Hepatocyte (in vitro differentiated cells): ENCODE measurements at regions not wholly inside any gene's neighbourhood (a gene's known extent, or its start where the extent isn't known, plus 50 kb on each side); places are given as distances from the start of the nearest gene placed in this dataset.

Source experiments
- DNase-seq: peaks from one replicate; pipeline ENCODE4 v3.0.0-alpha.2; 2016; ENCODE audit warnings: low spot score
- H2AFZ ChIP-seq: fragments of 200-600 bp; sonication (generic); 2 replicates; pipeline ENCODE4 v1.6.0; 2016; ENCODE audit warnings: antibody characterized with exemption, mild to moderate bottlenecking
- H3K27ac ChIP-seq: fragments of 200-600 bp; sonication (generic); 2 replicates; pipeline ENCODE4 v1.5.1; 2016; ENCODE audit warnings: mild to moderate bottlenecking
- H3K27me3 ChIP-seq: fragments of 200-600 bp; sonication (generic); 2 replicates; pipeline ENCODE4 v1.6.1; 2016
- H3K36me3 ChIP-seq: fragments of 200-600 bp; sonication (generic); replicated peaks from 2 replicates; pipeline ENCODE4 v1.5.1; 2016; ENCODE audit warnings: low read depth; ENCODE audit not compliant: insufficient read depth
- H3K4me1 ChIP-seq: fragments of 200-600 bp; sonication (generic); 2 replicates; pipeline ENCODE4 v1.5.1; 2016; ENCODE audit warnings: mild to moderate bottlenecking, moderate library complexity; ENCODE audit not compliant: insufficient read depth
- H3K4me2 ChIP-seq: fragments of 200-600 bp; sonication (generic); 2 replicates; pipeline ENCODE4 v1.6.0; 2016
- H3K4me3 ChIP-seq: fragments of 200-600 bp; sonication (generic); 2 replicates; pipeline ENCODE4 v1.5.1; 2016; ENCODE audit warnings: mild to moderate bottlenecking
- H3K79me2 ChIP-seq: fragments of 200-600 bp; sonication (generic); 2 replicates; pipeline ENCODE4 v1.6.0; 2017; ENCODE audit warnings: mild to moderate bottlenecking
- H3K9me2 ChIP-seq: fragments of 200-600 bp; sonication (generic); replicated peaks from 2 replicates; pipeline ENCODE4 v1.6.0; 2017; ENCODE audit warnings: mild to moderate bottlenecking; ENCODE audit not compliant: insufficient read depth
- H3K9me3 ChIP-seq: fragments of 200-600 bp; sonication (generic); 2 replicates; pipeline ENCODE4 v1.5.1; 2016; ENCODE audit warnings: low read depth, mild to moderate bottlenecking
- H4K20me1 ChIP-seq: fragments of 200-600 bp; sonication (generic); 2 replicates; pipeline ENCODE4 v1.6.0; 2016; ENCODE audit warnings: mild to moderate bottlenecking; ENCODE audit not compliant: insufficient read depth, poor library complexity, severe bottlenecking
- EZH2 ChIP-seq: fragments of 200-600 bp; sonication (generic); IDR thresholded peaks from 2 replicates; pipeline ENCODE4 v1.6.1; 2016; ENCODE audit warnings: antibody characterized with exemption, mild to moderate bottlenecking, borderline replicate concordance
- EZH2phosphoT487 ChIP-seq: fragments of 200-600 bp; sonication (generic); IDR thresholded peaks from one replicate; pipeline ENCODE4 v1.6.1; 2018; ENCODE audit warnings: antibody characterized with exemption, mild to moderate bottlenecking, low read depth, moderate library complexity; ENCODE audit not compliant: unreplicated experiment, severe bottlenecking
- WGBS: methylation state at CpG from one replicate; pipeline ENCODE4 v1.1.6; 2016; ENCODE audit warnings: low lambda C conversion rate; ENCODE audit errors: missing lambda C conversion rate; 5-methylcytosine and 5-hydroxymethylcytosine counted together
- TF ChIP-seq, protein P1 (sequence below): fragments of 200-600 bp; sonication (generic); IDR thresholded peaks from 2 replicates; pipeline ENCODE4 v1.5.1; 2016; ENCODE audit warnings: antibody characterized with exemption, mild to moderate bottlenecking; ENCODE audit not compliant: poor library complexity

DNA sequence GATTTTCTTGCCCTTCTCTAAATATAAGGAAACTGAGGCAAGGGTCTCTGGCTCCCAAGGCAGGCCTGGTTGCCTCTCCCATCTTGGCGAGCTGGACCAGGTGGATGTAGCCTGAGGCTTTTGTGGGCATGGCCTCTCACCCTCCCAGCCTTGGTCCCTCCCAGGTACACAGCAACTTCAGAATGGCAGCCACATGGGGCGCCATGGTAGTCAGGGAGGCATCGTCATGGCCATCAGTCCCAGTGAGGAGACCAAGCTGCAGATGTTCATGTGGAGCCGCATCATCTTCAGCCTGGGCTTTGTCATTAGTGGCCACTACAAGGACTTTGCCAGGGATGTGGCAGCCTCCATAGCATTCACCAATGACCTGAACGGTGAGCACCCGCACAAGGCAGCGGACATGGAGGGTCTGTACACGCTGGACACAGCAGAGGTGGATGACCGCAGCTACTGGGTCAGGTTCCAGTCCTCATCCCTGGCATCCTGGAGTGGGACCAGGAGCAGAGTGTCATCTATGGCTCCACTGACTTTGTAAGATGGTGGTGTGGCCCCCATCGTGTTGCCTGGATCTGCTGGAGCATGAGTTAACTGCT is 165.8 kb upstream of the ZNF267 start:
- TF ChIP-seq EZH2phosphoT487 (no peak), EZH2 (no peak)
- TF ChIP-seq, protein P1, sequence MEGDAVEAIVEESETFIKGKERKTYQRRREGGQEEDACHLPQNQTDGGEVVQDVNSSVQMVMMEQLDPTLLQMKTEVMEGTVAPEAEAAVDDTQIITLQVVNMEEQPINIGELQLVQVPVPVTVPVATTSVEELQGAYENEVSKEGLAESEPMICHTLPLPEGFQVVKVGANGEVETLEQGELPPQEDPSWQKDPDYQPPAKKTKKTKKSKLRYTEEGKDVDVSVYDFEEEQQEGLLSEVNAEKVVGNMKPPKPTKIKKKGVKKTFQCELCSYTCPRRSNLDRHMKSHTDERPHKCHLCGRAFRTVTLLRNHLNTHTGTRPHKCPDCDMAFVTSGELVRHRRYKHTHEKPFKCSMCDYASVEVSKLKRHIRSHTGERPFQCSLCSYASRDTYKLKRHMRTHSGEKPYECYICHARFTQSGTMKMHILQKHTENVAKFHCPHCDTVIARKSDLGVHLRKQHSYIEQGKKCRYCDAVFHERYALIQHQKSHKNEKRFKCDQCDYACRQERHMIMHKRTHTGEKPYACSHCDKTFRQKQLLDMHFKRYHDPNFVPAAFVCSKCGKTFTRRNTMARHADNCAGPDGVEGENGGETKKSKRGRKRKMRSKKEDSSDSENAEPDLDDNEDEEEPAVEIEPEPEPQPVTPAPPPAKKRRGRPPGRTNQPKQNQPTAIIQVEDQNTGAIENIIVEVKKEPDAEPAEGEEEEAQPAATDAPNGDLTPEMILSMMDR: no peak
- no peak overlapping the region for H3K27ac ChIP-seq
- H3K9me2 ChIP-seq: no peaks in the 10 kb centered on the region
- no peak for DNase-seq
- no peaks in the 10 kb centered on the region for H3K9me3 ChIP-seq
- no peak overlapping the region for H3K4me2 ChIP-seq
- peaks cover under 1% of the 10 kb centered on the region for H3K79me2 ChIP-seq
- H3K4me3 ChIP-seq: no peak overlapping the region
- H4K20me1 ChIP-seq: no peaks in the 10 kb centered on the region
- H2AFZ ChIP-seq: no peak overlapping the region
- 95% methylated on average over 10 of the region's 10 CpGs for WGBS
- H3K36me3 ChIP-seq: no peaks in the 10 kb centered on the region
- no peaks in the 10 kb centered on the region for H3K27me3 ChIP-seq
- H3K4me1 ChIP-seq: no peaks in the 10 kb centered on the region

DNA sequence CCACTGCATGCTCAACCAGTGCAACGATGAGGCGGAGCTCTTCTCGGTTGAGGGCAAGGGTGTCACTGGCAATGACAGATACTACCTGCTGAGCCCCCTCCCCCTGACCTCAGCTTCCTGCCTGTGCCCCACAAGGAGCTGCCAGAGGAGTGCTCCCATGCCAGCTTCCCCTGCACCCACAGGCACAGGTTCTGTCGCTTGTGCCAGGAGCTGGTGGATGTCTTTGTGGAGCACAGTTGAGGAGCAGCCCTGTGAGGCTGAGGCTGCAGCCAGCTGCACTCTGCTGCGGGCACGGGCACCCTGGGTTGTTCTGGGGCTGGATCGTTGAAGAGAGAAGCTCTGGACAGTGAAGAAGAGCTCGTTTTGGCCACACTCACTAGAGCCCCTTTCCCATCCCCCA is 165.3 kb upstream of the ZNF267 start:
- H3K4me1 ChIP-seq: no peaks in the 10 kb centered on the region
- H3K4me3 ChIP-seq: no peak overlapping the region
- H3K27me3 ChIP-seq: no peaks in the 10 kb centered on the region
- DNase-seq: no peak
- no peaks in the 10 kb centered on the region for H3K79me2 ChIP-seq
- H3K27ac ChIP-seq: no peak overlapping the region
- no peaks in the 10 kb centered on the region for H3K9me3 ChIP-seq
- no peaks in the 10 kb centered on the region for H3K9me2 ChIP-seq
- H3K4me2 ChIP-seq: no peak overlapping the region
- H4K20me1 ChIP-seq: no peaks in the 10 kb centered on the region
- no peaks in the 10 kb centered on the region for H3K36me3 ChIP-seq
- H2AFZ ChIP-seq: no peak overlapping the region
- 94% methylated on average over 8 of the region's 8 CpGs for WGBS
- TF ChIP-seq EZH2 (no peak), EZH2phosphoT487 (no peak)
- TF ChIP-seq, protein P1: no peak

DNA sequence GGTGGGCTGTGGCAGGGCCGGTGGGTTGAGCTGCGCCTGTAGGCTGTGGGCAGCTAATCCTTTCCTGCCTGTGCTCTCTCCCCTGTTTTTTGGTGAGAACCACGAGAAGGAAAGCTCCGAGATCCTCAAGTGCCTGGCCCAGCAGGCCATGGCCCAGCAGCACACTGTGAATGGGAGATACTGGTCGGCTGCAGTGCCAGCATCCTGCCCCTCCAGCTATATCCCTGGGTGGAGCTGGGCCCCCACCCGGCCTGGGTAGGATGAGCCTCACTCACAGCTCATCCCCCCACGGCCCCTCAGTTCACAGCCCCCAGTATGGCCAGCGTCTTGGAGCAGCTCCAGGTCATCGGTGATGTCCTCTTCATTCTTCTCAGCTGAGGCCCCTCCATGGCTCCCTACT is 164.4 kb upstream of the ZNF267 start:
- Histone ChIP-seq H3K9me3 (no peaks in the 10 kb centered on the region), H3K79me2 (peaks cover 5% of the 10 kb centered on the region), H3K4me1 (peaks cover 2% of the 10 kb centered on the region), H3K36me3 (no peaks in the 10 kb centered on the region), H3K4me3 (no peak overlapping the region), H3K4me2 (no peak overlapping the region), H4K20me1 (no peaks in the 10 kb centered on the region), H3K27ac (no peak overlapping the region), H3K9me2 (no peaks in the 10 kb centered on the region), H2AFZ (no peak overlapping the region), H3K27me3 (no peaks in the 10 kb centered on the region)
- 94% methylated on average over 9 of the region's 9 CpGs for WGBS
- TF ChIP-seq, protein P1: no peak
- TF ChIP-seq EZH2phosphoT487 (no peak), EZH2 (no peak)
- DNase-seq: no peak

DNA sequence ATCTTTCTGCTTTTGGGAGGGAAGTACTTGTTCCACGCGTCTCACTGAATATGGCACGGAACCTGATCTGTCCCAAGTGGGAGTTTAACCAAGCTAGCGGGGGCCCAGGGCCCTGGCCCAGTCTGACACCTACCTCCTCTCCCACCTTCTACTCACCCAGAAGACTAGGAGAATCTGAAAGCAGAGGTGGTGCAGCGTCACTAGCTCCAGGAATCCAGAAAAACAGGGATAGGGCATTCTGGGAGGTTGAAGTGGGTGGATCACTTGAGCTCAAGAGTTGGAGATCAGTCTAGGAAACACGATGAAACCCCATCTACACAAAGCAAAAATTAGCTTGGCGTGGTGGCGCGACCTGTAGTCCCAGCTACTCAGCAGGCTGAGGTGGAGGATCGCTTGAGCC is 163.5 kb upstream of the ZNF267 start:
- TF ChIP-seq, protein P1: no peak
- TF ChIP-seq EZH2phosphoT487 (no peak), EZH2 (no peak)
- Histone ChIP-seq H3K27ac (no peak overlapping the region), H4K20me1 (no peaks in the 10 kb centered on the region), H3K4me1 (peaks cover 10% of the 10 kb centered on the region), H3K36me3 (no peaks in the 10 kb centered on the region), H2AFZ (no peak overlapping the region), H3K4me2 (no peak overlapping the region), H3K4me3 (no peak overlapping the region), H3K79me2 (peaks cover 15% of the 10 kb centered on the region), H3K9me2 (no peaks in the 10 kb centered on the region), H3K27me3 (no peaks in the 10 kb centered on the region), H3K9me3 (no peaks in the 10 kb centered on the region)
- no peak for DNase-seq
- 87% methylated on average over 10 of the region's 10 CpGs for WGBS
